ENCODE measurements at regions not wholly inside any gene's neighbourhood (a gene's known extent, or its start where the extent isn't known, plus 50 kb on each side); places are given as distances from the start of the nearest gene placed in this dataset.

- no peak overlapping the region for H3K27ac ChIP-seq (ENCODE audit: low read depth in 1 of 2, low read length in 2 of 2)
- ATAC-seq (ENCODE audit: low FRiP score), result no peak
- 89 to 92% methylated on average over 2 of the region's 2 CpGs for WGBS, 2 donors
- H3K36me3 ChIP-seq (ENCODE audit: control insufficient read depth in 1 of 2, insufficient read depth in 2 of 2, low read length in 1 of 2), result no peaks in the 10 kb centered on the region
- intact Hi-C loops (cut with DNase I), result no loop called here
- DNase-seq, result no peak
- no peaks in the 10 kb centered on the region for H3K27me3 ChIP-seq (ENCODE audit: control insufficient read depth in 1 of 2, insufficient read depth in 2 of 2, low read length in 1 of 2)
- H3K4me1 ChIP-seq (ENCODE audit: control insufficient read depth in 1 of 2, insufficient read depth in 2 of 2, low read length in 2 of 2), result no peaks in the 10 kb centered on the region
- no peak overlapping the region for H3K4me3 ChIP-seq (ENCODE audit: low read length in 2 of 2)
- H3K9me3 ChIP-seq (ENCODE audit: control insufficient read depth, low read length), result no peaks in the 10 kb centered on the region
These were observed 66.4 kb upstream of the PCDH9 start for GRCh38 chr13:67296511-67296910.

- ATAC-seq (ENCODE audit: low FRiP score) (no peak), DNase-seq (no peak)
- no peaks in the 10 kb centered on the region for H3K27me3 ChIP-seq (ENCODE audit: control insufficient read depth in 1 of 2, insufficient read depth in 2 of 2, low read length in 1 of 2)
- no peaks in the 10 kb centered on the region for H3K4me1 ChIP-seq (ENCODE audit: control insufficient read depth in 1 of 2, insufficient read depth in 2 of 2, low read length in 2 of 2)
- intact Hi-C loops (cut with DNase I), result no loop called here
- H3K27ac ChIP-seq (ENCODE audit: low read depth in 1 of 2, low read length in 2 of 2), result no peak overlapping the region
- H3K36me3 ChIP-seq (ENCODE audit: control insufficient read depth in 1 of 2, insufficient read depth in 2 of 2, low read length in 1 of 2), result no peaks in the 10 kb centered on the region
- WGBS, 2 donors, result 71 to 76% methylated on average over 1 of the region's 1 CpG
- no peak overlapping the region for H3K4me3 ChIP-seq (ENCODE audit: low read length in 2 of 2)
- no peaks in the 10 kb centered on the region for H3K9me3 ChIP-seq (ENCODE audit: control insufficient read depth, low read length)
These were observed 62.8 kb upstream of the PCDH9 start for GRCh38 chr13:67292886-67293285.

DNA sequence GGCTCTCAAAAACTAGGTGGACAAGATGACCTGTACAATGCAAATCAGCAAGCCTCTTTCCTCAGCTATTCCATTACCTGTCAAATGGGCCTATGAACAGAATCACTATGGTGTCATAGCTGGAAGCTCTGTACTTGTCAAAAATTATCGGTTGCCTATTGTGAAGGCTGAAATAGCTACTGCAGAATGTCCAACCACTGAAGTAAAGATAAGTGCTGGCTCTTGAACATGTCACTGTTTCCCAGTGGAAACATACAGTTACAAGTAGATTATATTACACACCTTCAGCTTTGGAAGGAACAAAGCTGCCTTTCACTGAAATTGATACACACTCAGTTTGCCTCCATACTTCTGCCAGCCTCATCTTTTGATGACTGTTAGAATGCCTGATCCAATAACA is 55.5 kb upstream of the PCDH9 start:
- Histone ChIP-seq H3K4me1 (ENCODE audit: control insufficient read depth in 1 of 2, insufficient read depth in 2 of 2, low read length in 2 of 2) (no peaks in the 10 kb centered on the region), H3K36me3 (ENCODE audit: control insufficient read depth in 1 of 2, insufficient read depth in 2 of 2, low read length in 1 of 2) (no peaks in the 10 kb centered on the region), H3K27ac (ENCODE audit: low read depth in 1 of 2, low read length in 2 of 2) (no peak overlapping the region), H3K4me3 (ENCODE audit: low read length in 2 of 2) (no peak overlapping the region), H3K27me3 (ENCODE audit: control insufficient read depth in 1 of 2, insufficient read depth in 2 of 2, low read length in 1 of 2) (no peaks in the 10 kb centered on the region), H3K9me3 (ENCODE audit: control insufficient read depth, low read length) (no peaks in the 10 kb centered on the region)
- DNase-seq, result no peak
- intact Hi-C loops (cut with DNase I), result no loop called here
- ATAC-seq (ENCODE audit: low FRiP score), result no peak
- WGBS, 2 donors, result 91 to 96% methylated on average over 1 of the region's 1 CpG

DNA sequence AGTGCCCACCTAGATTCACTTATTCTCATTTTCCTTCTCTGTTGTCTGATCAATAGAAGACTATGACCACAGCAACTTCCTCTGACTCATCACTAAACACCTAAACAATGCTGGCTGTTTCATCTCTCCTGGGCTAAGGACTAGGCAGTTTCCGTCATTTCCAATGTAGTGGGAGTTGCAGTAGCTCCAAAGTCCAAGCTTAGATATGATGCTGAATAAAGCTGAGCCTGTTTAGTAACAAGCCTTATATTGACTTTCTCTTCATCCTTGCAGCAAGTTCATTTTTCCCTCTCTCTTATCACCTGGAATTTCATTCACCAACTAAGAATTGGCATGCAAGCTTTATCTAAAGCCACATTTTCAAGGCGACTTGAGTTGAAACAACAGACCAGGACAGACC is 53.5 kb upstream of the PCDH9 start:
- 57 to 62% methylated on average over 2 of the region's 2 CpGs for WGBS, 2 donors

GRCh38 chr13:67281466-67281865 is 51.3 kb upstream of the PCDH9 start:
- 28 to 39% methylated on average over 2 of the region's 2 CpGs for WGBS, 2 donors
- H3K9me3 ChIP-seq (ENCODE audit: control insufficient read depth, low read length), result no peaks in the 10 kb centered on the region
- no peak for DNase-seq

More for the DNA sequence above, 53.5 kb upstream of the PCDH9 start:
- no peak for ATAC-seq (ENCODE audit: low FRiP score)
- Histone ChIP-seq H3K4me1 (ENCODE audit: control insufficient read depth in 1 of 2, insufficient read depth in 2 of 2, low read length in 2 of 2) (no peaks in the 10 kb centered on the region), H3K36me3 (ENCODE audit: control insufficient read depth in 1 of 2, insufficient read depth in 2 of 2, low read length in 1 of 2) (no peaks in the 10 kb centered on the region), H3K27ac (ENCODE audit: low read depth in 1 of 2, low read length in 2 of 2) (no peak overlapping the region), H3K9me3 (ENCODE audit: control insufficient read depth, low read length) (no peaks in the 10 kb centered on the region), H3K4me3 (ENCODE audit: low read length in 2 of 2) (no peak overlapping the region), H3K27me3 (ENCODE audit: control insufficient read depth in 1 of 2, insufficient read depth in 2 of 2, low read length in 1 of 2) (no peaks in the 10 kb centered on the region)
- intact Hi-C loops (cut with DNase I), result no loop called here
- DNase-seq, result no peak

More at GRCh38 chr13:67281466-67281865, 51.3 kb upstream of the PCDH9 start:
- Histone ChIP-seq H3K27ac (ENCODE audit: low read depth in 1 of 2, low read length in 2 of 2) (no peak overlapping the region), H3K36me3 (ENCODE audit: control insufficient read depth in 1 of 2, insufficient read depth in 2 of 2, low read length in 1 of 2) (no peaks in the 10 kb centered on the region), H3K4me1 (ENCODE audit: control insufficient read depth in 1 of 2, insufficient read depth in 2 of 2, low read length in 2 of 2) (no peaks in the 10 kb centered on the region), H3K27me3 (ENCODE audit: control insufficient read depth in 1 of 2, insufficient read depth in 2 of 2, low read length in 1 of 2) (no peaks in the 10 kb centered on the region), H3K4me3 (ENCODE audit: low read length in 2 of 2) (no peak overlapping the region)
- intact Hi-C loops (cut with DNase I), result no loop called here
- no peak for ATAC-seq (ENCODE audit: low FRiP score)

Data from aorta (tissue), 5 donors.